Thyroid gland (tissue), 4 donors: ENCODE measurements at regions not wholly inside any gene's neighbourhood (a gene's known extent, or its start where the extent isn't known, plus 50 kb on each side); places are given as distances from the start of the nearest gene placed in this dataset.

Experiments
- DNase-seq, 2 donors: peaks; one replicate each; pipeline ENCODE4 v3.0.0-alpha.2; 2019
- H3K27ac ChIP-seq, 3 donors: fragments of 200-600 bp; sonication (generic); 1 replicate in 2 of 3; 2 replicates in 1 of 3; pipeline ENCODE4 v1.5.1; 2016 to 2019; ENCODE audit warnings: mild to moderate bottlenecking in 1 of 3, moderate library complexity in 1 of 3
- H3K27me3 ChIP-seq: fragments of 200-600 bp; sonication (generic); one replicate; pipeline ENCODE4 v1.5.1; 2019
- H3K36me3 ChIP-seq, 2 donors: fragments of 200-600 bp; sonication (generic); one replicate each; pipeline ENCODE4 v1.5.1; 2016 to 2019
- H3K4me1 ChIP-seq, 2 donors: fragments of 200-600 bp; sonication (generic); one replicate each; pipeline ENCODE4 v1.5.1; 2017 to 2019
- H3K4me3 ChIP-seq, 3 donors: fragments of 200-600 bp; sonication (generic); replicated peaks in 1 of 3; 1 replicate in 2 of 3; 2 replicates in 1 of 3; pipeline ENCODE4 v1.5.1; 2016; ENCODE audit warnings: mild to moderate bottlenecking in 1 of 3
- H3K9me3 ChIP-seq: fragments of 200-600 bp; sonication (generic); one replicate; pipeline ENCODE4 v1.5.1; 2017
- POLR2A ChIP-seq, 2 donors: fragments of 450-650 bp; IDR thresholded peaks; one replicate each; pipeline ENCODE4 v1.6.1; 2017; ENCODE audit warnings: antibody characterized with exemption in 2 of 2, mild to moderate bottlenecking in 2 of 2, moderate library complexity in 1 of 2
- WGBS, 2 donors: methylation state at CpG; one replicate each; pipeline ENCODE4 v1.1.5; 2017; 5-methylcytosine and 5-hydroxymethylcytosine counted together
- intact Hi-C: fragments of 100-400 bp; cut with DNase I; formaldehyde crosslinking; loops from one replicate; pipeline ENCODE4 v1.15.1; 2023
- TF ChIP-seq, protein P1 (sequence below), 6 experiments: fragments of 200-600 bp in 3 of 6; fragments of 450-650 bp in 3 of 6; sonication (generic) in 3 of 6; IDR thresholded peaks; one replicate each; pipeline ENCODE4 v1.5.1; 2016 to 2019; ENCODE audit warnings: antibody characterized with exemption in 6 of 6, mild to moderate bottlenecking in 2 of 6, inconsistent platforms in 1 of 6, moderate library complexity in 1 of 6

GRCh38 chr3:144470666-144471065 lies 499.0 kb downstream of the DIPK2A start:
- TF ChIP-seq, protein P1, sequence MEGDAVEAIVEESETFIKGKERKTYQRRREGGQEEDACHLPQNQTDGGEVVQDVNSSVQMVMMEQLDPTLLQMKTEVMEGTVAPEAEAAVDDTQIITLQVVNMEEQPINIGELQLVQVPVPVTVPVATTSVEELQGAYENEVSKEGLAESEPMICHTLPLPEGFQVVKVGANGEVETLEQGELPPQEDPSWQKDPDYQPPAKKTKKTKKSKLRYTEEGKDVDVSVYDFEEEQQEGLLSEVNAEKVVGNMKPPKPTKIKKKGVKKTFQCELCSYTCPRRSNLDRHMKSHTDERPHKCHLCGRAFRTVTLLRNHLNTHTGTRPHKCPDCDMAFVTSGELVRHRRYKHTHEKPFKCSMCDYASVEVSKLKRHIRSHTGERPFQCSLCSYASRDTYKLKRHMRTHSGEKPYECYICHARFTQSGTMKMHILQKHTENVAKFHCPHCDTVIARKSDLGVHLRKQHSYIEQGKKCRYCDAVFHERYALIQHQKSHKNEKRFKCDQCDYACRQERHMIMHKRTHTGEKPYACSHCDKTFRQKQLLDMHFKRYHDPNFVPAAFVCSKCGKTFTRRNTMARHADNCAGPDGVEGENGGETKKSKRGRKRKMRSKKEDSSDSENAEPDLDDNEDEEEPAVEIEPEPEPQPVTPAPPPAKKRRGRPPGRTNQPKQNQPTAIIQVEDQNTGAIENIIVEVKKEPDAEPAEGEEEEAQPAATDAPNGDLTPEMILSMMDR (IDR thresholded peaks at IDR 0.05), result no peak
- no peak for TF ChIP-seq POLR2A (IDR thresholded peaks at IDR 0.05)
- H3K4me3 ChIP-seq, result no peak overlapping the region
- H3K27ac ChIP-seq, result no peak overlapping the region
- WGBS, 2 donors, result 95 to 96% methylated on average over 2 of the region's 2 CpGs
- intact Hi-C loops, result no loop called here
- H3K36me3 ChIP-seq, result no peaks in the 10 kb centered on the region
- no peaks in the 10 kb centered on the region for H3K9me3 ChIP-seq
- no peaks in the 10 kb centered on the region for H3K27me3 ChIP-seq
- no peaks in the 10 kb centered on the region for H3K4me1 ChIP-seq
- DNase-seq, result no peak

- Histone ChIP-seq H3K9me3 (no peaks in the 10 kb centered on the region), H3K4me1 (no peaks in the 10 kb centered on the region), H3K27ac (no peak overlapping the region), H3K36me3 (no peaks in the 10 kb centered on the region), H3K27me3 (no peaks in the 10 kb centered on the region), H3K4me3 (no peak overlapping the region)
- TF ChIP-seq, protein P1 (IDR thresholded peaks at IDR 0.05), result no peak
- TF ChIP-seq POLR2A (IDR thresholded peaks at IDR 0.05), result no peak
- intact Hi-C loops, result no loop called here
- DNase-seq, result no peak
- WGBS, 2 donors, result 78 to 86% methylated on average over 1 of the region's 1 CpG
These were observed 506.0 kb downstream of the DIPK2A start for GRCh38 chr3:144477593-144477992.

- H3K9me3 ChIP-seq, result no peaks in the 10 kb centered on the region
- no peaks in the 10 kb centered on the region for H3K27me3 ChIP-seq
- intact Hi-C loops, result no loop called here
- no peaks in the 10 kb centered on the region for H3K36me3 ChIP-seq
- H3K4me3 ChIP-seq, result no peak overlapping the region
- no peak for DNase-seq
- no peaks in the 10 kb centered on the region for H3K4me1 ChIP-seq
- no peak overlapping the region for H3K27ac ChIP-seq
- TF ChIP-seq POLR2A (IDR thresholded peaks at IDR 0.05), result no peak
- TF ChIP-seq, protein P1 (IDR thresholded peaks at IDR 0.05), result no peak
These were observed 508.8 kb downstream of the DIPK2A start for GRCh38 chr3:144480416-144480919.

- Histone ChIP-seq H3K27me3 (no peaks in the 10 kb centered on the region), H3K4me3 (no peak overlapping the region), H3K4me1 (no peaks in the 10 kb centered on the region), H3K36me3 (no peaks in the 10 kb centered on the region), H3K27ac (no peak overlapping the region), H3K9me3 (no peaks in the 10 kb centered on the region)
- WGBS, 2 donors, result 69 to 71% methylated on average over 2 of the region's 2 CpGs
- intact Hi-C loops, result no loop called here
- DNase-seq, result no peak
- TF ChIP-seq, protein P1 (IDR thresholded peaks at IDR 0.05), result no peak
- no peak for TF ChIP-seq POLR2A (IDR thresholded peaks at IDR 0.05)
These were observed 511.3 kb downstream of the DIPK2A start for GRCh38 chr3:144482876-144483275.

DNA sequence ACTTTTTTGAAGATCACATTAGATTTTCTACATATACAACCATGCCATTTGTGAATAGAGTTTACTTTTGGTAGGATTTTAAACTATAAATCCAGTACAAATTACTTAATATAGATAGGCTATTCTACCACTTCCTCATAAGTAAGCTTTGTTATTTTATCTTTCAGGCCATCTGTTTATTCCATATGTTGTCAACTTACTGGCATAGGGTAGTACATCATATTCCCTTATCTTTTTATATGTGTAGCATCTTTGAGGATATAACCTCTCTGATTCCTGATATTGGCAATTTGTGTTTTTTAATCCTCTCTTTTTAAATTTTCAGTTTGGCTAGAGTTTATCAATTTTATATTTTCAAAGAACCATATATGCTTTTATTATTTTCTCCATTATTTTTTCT lies 515.4 kb downstream of the DIPK2A start:
- Histone ChIP-seq H3K4me1 (no peaks in the 10 kb centered on the region), H3K27ac (no peak overlapping the region), H3K27me3 (no peaks in the 10 kb centered on the region), H3K9me3 (no peaks in the 10 kb centered on the region), H3K4me3 (no peak overlapping the region), H3K36me3 (no peaks in the 10 kb centered on the region)
- TF ChIP-seq, protein P1 (IDR thresholded peaks at IDR 0.05), result no peak
- no peak for TF ChIP-seq POLR2A (IDR thresholded peaks at IDR 0.05)
- intact Hi-C loops, result no loop called here
- DNase-seq, result no peak
